ENCODE measurements at regions not wholly inside any gene's neighbourhood (a gene's known extent, or its start where the extent isn't known, plus 50 kb on each side); places are given as distances from the start of the nearest gene placed in this dataset.

DNA sequence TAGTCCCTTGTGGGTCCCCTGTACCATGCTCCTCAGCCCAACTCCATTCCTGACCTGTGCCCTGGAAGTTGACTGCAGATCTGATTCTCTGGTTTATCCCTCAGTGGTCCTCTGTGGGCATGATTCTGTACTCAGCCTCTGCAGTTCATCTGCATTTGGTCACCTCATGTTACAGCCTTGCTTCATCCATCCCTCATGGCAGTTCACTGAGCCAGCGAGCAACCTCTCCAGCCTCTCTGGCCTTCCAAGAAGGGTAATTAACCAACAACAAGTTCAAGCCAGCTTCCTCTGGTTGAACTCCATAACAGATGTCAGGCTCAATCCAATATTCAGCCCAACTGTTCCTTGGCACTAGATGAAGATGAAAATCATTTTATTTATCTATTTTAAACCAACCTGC, 509.5 kb downstream of the NTRK3 start:
- TF ChIP-seq, protein P1, sequence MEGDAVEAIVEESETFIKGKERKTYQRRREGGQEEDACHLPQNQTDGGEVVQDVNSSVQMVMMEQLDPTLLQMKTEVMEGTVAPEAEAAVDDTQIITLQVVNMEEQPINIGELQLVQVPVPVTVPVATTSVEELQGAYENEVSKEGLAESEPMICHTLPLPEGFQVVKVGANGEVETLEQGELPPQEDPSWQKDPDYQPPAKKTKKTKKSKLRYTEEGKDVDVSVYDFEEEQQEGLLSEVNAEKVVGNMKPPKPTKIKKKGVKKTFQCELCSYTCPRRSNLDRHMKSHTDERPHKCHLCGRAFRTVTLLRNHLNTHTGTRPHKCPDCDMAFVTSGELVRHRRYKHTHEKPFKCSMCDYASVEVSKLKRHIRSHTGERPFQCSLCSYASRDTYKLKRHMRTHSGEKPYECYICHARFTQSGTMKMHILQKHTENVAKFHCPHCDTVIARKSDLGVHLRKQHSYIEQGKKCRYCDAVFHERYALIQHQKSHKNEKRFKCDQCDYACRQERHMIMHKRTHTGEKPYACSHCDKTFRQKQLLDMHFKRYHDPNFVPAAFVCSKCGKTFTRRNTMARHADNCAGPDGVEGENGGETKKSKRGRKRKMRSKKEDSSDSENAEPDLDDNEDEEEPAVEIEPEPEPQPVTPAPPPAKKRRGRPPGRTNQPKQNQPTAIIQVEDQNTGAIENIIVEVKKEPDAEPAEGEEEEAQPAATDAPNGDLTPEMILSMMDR (IDR thresholded peaks at IDR 0.05): no peak
- no peak for TF ChIP-seq POLR2AphosphoS5 (IDR thresholded peaks at IDR 0.05)
